ENCODE measurements at regions not wholly inside any gene's neighbourhood (a gene's known extent, or its start where the extent isn't known, plus 50 kb on each side); places are given as distances from the start of the nearest gene placed in this dataset.

GRCh38 chr5:174481737-174482136 is 242.6 kb upstream of the MSX2 start:
- no peak overlapping the region for H3K14ac ChIP-seq (ENCODE audit: insufficient read length)
- no peak overlapping the region for H3K23ac ChIP-seq (ENCODE audit: insufficient read length)
- no peak overlapping the region; a peak in 1 of 7 replicates for H3K9ac ChIP-seq (replicated peaks in 1 of 4; ENCODE audit: extremely low read depth in 1 of 4, low read depth in 3 of 4, low read length in 3 of 4)
- no peak overlapping the region for H3K4me3 ChIP-seq (ENCODE audit: extremely low read depth in 1 of 4, insufficient read depth in 2 of 4, low read depth in 3 of 4, low read length in 4 of 4)
- H3K4ac ChIP-seq (replicated peaks; ENCODE audit: insufficient read length, low read depth, low read length): no peak overlapping the region
- 0 out of 4 replicates have a peak, but pooled peaks cover 0 to 5% of the 10 kb centered on the region in 2 experiments for H3K9me3 ChIP-seq (ENCODE audit: insufficient read depth in 2 of 2, low read depth in 1 of 2, low read length in 1 of 2)
- H2AFZ ChIP-seq (ENCODE audit: low read length): no peak overlapping the region; the same call in 1 of the 2 replicates
- no peaks in the 10 kb centered on the region for H3K27me3 ChIP-seq (replicated peaks in 1 of 4; ENCODE audit: control insufficient read depth in 3 of 4, extremely low read depth in 1 of 4, insufficient read depth in 3 of 4, low read length in 3 of 4)
- 83% methylated on average over 1 of the region's 1 CpG; no CpG with 5 or more reads in 1 of the 2 experiments for WGBS, 2 experiments (ENCODE audit: extremely low coverage in 1 of 2, insufficient coverage in 1 of 2, insufficient read length in 1 of 2, insufficient replicate concordance in 2 of 2, low coverage in 1 of 2, low lambda C conversion rate in 2 of 2, missing lambda C conversion rate in 1 of 2)
- no peaks in the 10 kb centered on the region for H3K4me1 ChIP-seq (replicated peaks in 1 of 4; ENCODE audit: control insufficient read depth in 3 of 4, insufficient read depth in 4 of 4, low read length in 3 of 4)
- no peak overlapping the region for H3K4me2 ChIP-seq (ENCODE audit: insufficient read depth in 1 of 2, low read depth in 2 of 2, low read length in 2 of 2)
- no peak overlapping the region for H3K27ac ChIP-seq (ENCODE audit: low read depth, low read length)
- no peak overlapping the region for H2BK12ac ChIP-seq (ENCODE audit: low read depth, low read length)
- no peak overlapping the region for H2BK5ac ChIP-seq (ENCODE audit: low read depth, low read length)
- H4K20me1 ChIP-seq (replicated peaks in 1 of 2; ENCODE audit: control insufficient read depth in 1 of 2, insufficient read depth in 2 of 2, low read length in 2 of 2): no peaks in the 10 kb centered on the region
- H4K91ac ChIP-seq (replicated peaks; ENCODE audit: insufficient read length, low read length): no peak overlapping the region
- ChIA-PET POLR2A (ENCODE audit: partially characterized antibody) (no interaction called here), CTCF (ENCODE audit: partially characterized antibody) (no interaction called here)
- no peaks in the 10 kb centered on the region for H3K36me3 ChIP-seq (ENCODE audit: control insufficient read depth in 2 of 4, insufficient read depth in 4 of 4, low read length in 3 of 4)
- FAIRE-seq: no peak
- no peaks in the 10 kb centered on the region for H3K79me2 ChIP-seq (ENCODE audit: control insufficient read depth in 1 of 2, insufficient read depth in 2 of 2, low read length in 2 of 2)
- H2AK5ac ChIP-seq (ENCODE audit: low read depth, low read length): no peak overlapping the region
- H2BK120ac ChIP-seq (replicated peaks; ENCODE audit: low read depth, low read length): no peak overlapping the region
- no peak overlapping the region for H3K56ac ChIP-seq (replicated peaks; ENCODE audit: insufficient read length, low read depth, low read length)
- no peaks in the 10 kb centered on the region for H3K79me1 ChIP-seq (ENCODE audit: low read depth, low read length)
- H4K5ac ChIP-seq (ENCODE audit: insufficient read length, low read depth, low read length): no peak overlapping the region
- no peak overlapping the region for H2BK20ac ChIP-seq (ENCODE audit: low read length)
- peaks cover 1% of the 10 kb centered on the region; the same call in 1 of the 2 replicates for H3K23me2 ChIP-seq (ENCODE audit: low read depth, low read length)
- no peak overlapping the region for H4K8ac ChIP-seq (ENCODE audit: extremely low read depth, insufficient read depth, low read length)
- no peak for DNase-seq (ENCODE audit: low read depth in 1 of 2, low spot score in 2 of 2)
- no peak overlapping the region for H2BK15ac ChIP-seq (ENCODE audit: low read length)
- TF ChIP-seq USF2 (IDR thresholded peaks at IDR 0.05; ENCODE audit: low read length) (no peak), SIX5 (IDR thresholded peaks at IDR 0.05; ENCODE audit: low read depth, low read length) (no peak), E2F6 (IDR thresholded peaks at IDR 0.05) (no peak)
- H3K18ac ChIP-seq (ENCODE audit: extremely low read depth, low read length): no peak overlapping the region
